Ovary (tissue), 7 donors: ENCODE measurements at regions not wholly inside any gene's neighbourhood (a gene's known extent, or its start where the extent isn't known, plus 50 kb on each side); places are given as distances from the start of the nearest gene placed in this dataset.

Source experiments
- DNase-seq, 5 donors: peaks; one replicate each; pipeline ENCODE4 v3.0.0-alpha.2; 2019 to 2020
- H3K27ac ChIP-seq, 2 donors: fragments of 200-600 bp; one replicate each; pipeline versions ENCODE4 v1.5.1 to v1.8.0; 2019 to 2022
- H3K27me3 ChIP-seq: fragments of 200-600 bp; one replicate; pipeline ENCODE4 v1.8.0; 2022
- H3K36me3 ChIP-seq: fragments of 200-600 bp; sonication (generic); one replicate; pipeline ENCODE4 v1.5.1; 2019
- H3K4me1 ChIP-seq: one replicate; pipeline ENCODE4 v1.8.1; 2013; ENCODE audit warnings: mild to moderate bottlenecking, moderate library complexity; ENCODE audit not compliant: insufficient read depth
- H3K4me3 ChIP-seq: fragments of 200-600 bp; sonication (generic); one replicate; pipeline ENCODE4 v1.5.1; 2017
- H3K9me3 ChIP-seq, 2 donors: fragments of 200-600 bp in 1 of 2; sonication (generic) in 1 of 2; one replicate each; pipeline versions ENCODE4 v1.5.1 to v1.8.1; 2013 to 2019; ENCODE audit warnings: mild to moderate bottlenecking in 1 of 2, moderate library complexity in 1 of 2
- CTCF ChIP-seq, 3 donors: fragments of 450-650 bp in 2 of 3; fragments of 200-600 bp in 1 of 3; IDR thresholded peaks; one replicate each; pipeline versions ENCODE4 v1.5.1 to v1.8.0; 2016 to 2022; ENCODE audit warnings: antibody characterized with exemption in 3 of 3, mild to moderate bottlenecking in 1 of 3
- EP300 ChIP-seq: sonication (generic); formaldehyde crosslinking; IDR thresholded peaks from one replicate; pipeline ENCODE4 v1.6.1; 2017; ENCODE audit warnings: antibody characterized with exemption
- POLR2A ChIP-seq: fragments of 450-650 bp; IDR thresholded peaks from one replicate; pipeline ENCODE4 v1.6.1; 2017; ENCODE audit warnings: antibody characterized with exemption, mild to moderate bottlenecking, moderate library complexity
- WGBS, 3 donors: extraction: QIAGEN DNeasy Blood & Tissue Kit in 1 of 3; methylation state at CpG; one replicate each; pipeline versions ENCODE4 v1.1.5 to v1.1.7; 2013 to 2017; 5-methylcytosine and 5-hydroxymethylcytosine counted together
- intact Hi-C, 4 donors: fragments of 100-400 bp; cut with DNase I; formaldehyde crosslinking; loops; one replicate each; pipeline versions ENCODE4 v1.11.0 to v1.15.1; 2022 to 2023
- donor health status: DM: no; HTN: no; CAD: no; lungs with moderate emphysema.
- donor health status: DM: no; HTN: no; CAD: no.
- donor health status: Bipolar disorder and iron deficiency.
- donor health status: DM: no; HTN: no; CAD: no.
- donor health status: DM: yes; HTN: yes; CAD: no.

GRCh38 chr2:12141618-12142258 lies 395.3 kb downstream of the LPIN1 start:
- intact Hi-C loops, result no loop called here
- TF ChIP-seq CTCF (IDR thresholded peaks at IDR 0.05) (no peak), EP300 (no peak), POLR2A (no peak)
- Histone ChIP-seq H3K4me1 (no peaks in the 10 kb centered on the region), H3K4me3 (no peak overlapping the region), H3K36me3 (no peaks in the 10 kb centered on the region), H3K27ac (no peak overlapping the region), H3K9me3 (no peaks in the 10 kb centered on the region), H3K27me3 (no peaks in the 10 kb centered on the region)
- no peak for DNase-seq
- WGBS, 3 donors, result 37 to 65% (median 45%) methylated on average over 1 of the region's 1 CpG

- no peaks in the 10 kb centered on the region for H3K9me3 ChIP-seq
- no peaks in the 10 kb centered on the region for H3K4me1 ChIP-seq
- H3K4me3 ChIP-seq, result no peak overlapping the region
- DNase-seq, result no peak
- H3K36me3 ChIP-seq, result no peaks in the 10 kb centered on the region
- TF ChIP-seq CTCF (IDR thresholded peaks at IDR 0.05) (no peak), EP300 (no peak), POLR2A (no peak)
- intact Hi-C loops, result no loop called here
- H3K27ac ChIP-seq, result no peak overlapping the region
- H3K27me3 ChIP-seq, result no peaks in the 10 kb centered on the region
- WGBS, 3 donors, result 29 to 39% (median 35%) methylated on average over 6 of the region's 6 CpGs
Observed at GRCh38 chr2:12151716-12152115, 405.3 kb downstream of the LPIN1 start.

GRCh38 chr2:12152888-12153287 lies 406.5 kb downstream of the LPIN1 start:
- Histone ChIP-seq H3K27me3 (no peaks in the 10 kb centered on the region), H3K9me3 (no peaks in the 10 kb centered on the region), H3K27ac (no peak overlapping the region), H3K36me3 (no peaks in the 10 kb centered on the region), H3K4me1 (no peaks in the 10 kb centered on the region), H3K4me3 (no peak overlapping the region)
- intact Hi-C loops, result no loop called here
- TF ChIP-seq POLR2A (no peak), CTCF (IDR thresholded peaks at IDR 0.05) (no peak), EP300 (no peak)
- 58 to 73% (median 71%) methylated on average over 3 of the region's 3 CpGs for WGBS, 3 donors
- no peak for DNase-seq

GRCh38 chr2:12155303-12156051 lies 409.0 kb downstream of the LPIN1 start:
- WGBS, 3 donors, result 52 to 62% (median 60%) methylated on average over 6 of the region's 6 CpGs
- no peak overlapping the region for H3K27ac ChIP-seq
- DNase-seq, result no peak
- no peaks in the 10 kb centered on the region for H3K9me3 ChIP-seq
- H3K27me3 ChIP-seq, result no peaks in the 10 kb centered on the region
- no peaks in the 10 kb centered on the region for H3K36me3 ChIP-seq
- intact Hi-C loops, result no loop called here
- no peaks in the 10 kb centered on the region for H3K4me1 ChIP-seq
- no peak overlapping the region for H3K4me3 ChIP-seq
- no peak for TF ChIP-seq EP300
- no peak for TF ChIP-seq CTCF (IDR thresholded peaks at IDR 0.05)
- no peak for TF ChIP-seq POLR2A
